OCI-LY7 (cell line): ENCODE measurements at regions not wholly inside any gene's neighbourhood (a gene's known extent, or its start where the extent isn't known, plus 50 kb on each side); places are given as distances from the start of the nearest gene placed in this dataset.

Experiments used
- CTCF ChIP-seq: fragments of 200-600 bp; sonication (generic); conservative IDR thresholded peaks from 2 replicates; pipeline ENCODE4 v1.5.1; 2014; ENCODE audit warnings: mild to moderate bottlenecking, antibody characterized with exemption, low read length, moderate library complexity, mixed read lengths
- EZH2phosphoT487 ChIP-seq: fragments of 200-600 bp; sonication (generic); IDR thresholded peaks from 2 replicates; pipeline ENCODE4 v1.6.1; 2018; ENCODE audit warnings: low read depth, borderline replicate concordance, mild to moderate bottlenecking, mixed run types, antibody characterized with exemption, low read length, moderate library complexity, mixed read lengths

GRCh38 chr13:44746690-44747089, 170.6 kb upstream of the TSC22D1 start:
- no peak for TF ChIP-seq CTCF
- TF ChIP-seq EZH2phosphoT487, result no peak
